DOHH2 (cell line): ENCODE measurements at regions not wholly inside any gene's neighbourhood (a gene's known extent, or its start where the extent isn't known, plus 50 kb on each side); places are given as distances from the start of the nearest gene placed in this dataset.

Experiments used
- H3F3A ChIP-seq: fragments of 200-600 bp; sonication (generic), shearing (Covaris generic); 2 replicates; pipeline ENCODE4 v1.6.0; 2016; ENCODE audit warnings: antibody characterized with exemption, mild to moderate bottlenecking; ENCODE audit not compliant: control insufficient read depth, insufficient read depth
- H3K27ac ChIP-seq: fragments of 200-600 bp; sonication (generic); 2 replicates; pipeline ENCODE4 v1.5.1; 2014; ENCODE audit warnings: low read depth, mild to moderate bottlenecking, low read length, moderate library complexity
- H3K27me3 ChIP-seq: fragments of 200-600 bp; sonication (generic); 2 replicates; pipeline ENCODE4 v1.6.1; 2014; ENCODE audit warnings: mild to moderate bottlenecking, low read length, mixed read lengths; ENCODE audit not compliant: control insufficient read depth
- H3K36me3 ChIP-seq: fragments of 200-600 bp; sonication (generic); 2 replicates; pipeline ENCODE4 v1.6.1; 2014; ENCODE audit warnings: mild to moderate bottlenecking, low read length, moderate library complexity, mixed read lengths; ENCODE audit not compliant: control insufficient read depth
- H3K4me1 ChIP-seq: fragments of 200-600 bp; sonication (generic); 2 replicates; pipeline ENCODE4 v1.6.1; 2014; ENCODE audit warnings: mild to moderate bottlenecking, low read length, mixed read lengths; ENCODE audit not compliant: control insufficient read depth
- H3K4me2 ChIP-seq: fragments of 200-600 bp; sonication (generic); 2 replicates; pipeline ENCODE4 v1.6.0; 2014; ENCODE audit warnings: mild to moderate bottlenecking, low read length, moderate library complexity
- H3K4me3 ChIP-seq: fragments of 200-600 bp; sonication (generic); 2 replicates; pipeline ENCODE4 v1.5.1; 2014; ENCODE audit warnings: mild to moderate bottlenecking, low read length, mixed read lengths
- H3K79me2 ChIP-seq: fragments of 200-600 bp; sonication (generic); 2 replicates; pipeline ENCODE4 v1.6.1; 2014; ENCODE audit warnings: mild to moderate bottlenecking, low read length, mixed read lengths; ENCODE audit not compliant: control insufficient read depth
- H3K9me2 ChIP-seq: fragments of 200-600 bp; sonication (generic); replicated peaks from 2 replicates; pipeline ENCODE4 v1.6.1; 2014; ENCODE audit warnings: mild to moderate bottlenecking, low read length, mixed read lengths; ENCODE audit not compliant: control insufficient read depth
- H3K9me3 ChIP-seq: fragments of 200-600 bp; sonication (generic); 2 replicates; pipeline ENCODE4 v1.6.1; 2014; ENCODE audit warnings: antibody characterized with exemption, low read length, mixed read lengths; ENCODE audit not compliant: control insufficient read depth, insufficient read depth
- H4K20me1 ChIP-seq: fragments of 200-600 bp; sonication (generic); 2 replicates; pipeline ENCODE4 v1.6.0; 2014; ENCODE audit warnings: low read depth, mild to moderate bottlenecking, antibody characterized with exemption, low read length, moderate library complexity; ENCODE audit not compliant: control insufficient read depth, insufficient read depth
- EZH2phosphoT487 ChIP-seq: fragments of 200-600 bp; sonication (generic); IDR thresholded peaks from 2 replicates; pipeline ENCODE4 v1.6.1; 2017; ENCODE audit warnings: borderline replicate concordance, mild to moderate bottlenecking, antibody characterized with exemption, low read length, moderate library complexity, mixed read lengths
- TF ChIP-seq, protein P1 (sequence below): fragments of 200-600 bp; sonication (generic); IDR thresholded peaks from one replicate; pipeline ENCODE4 v1.5.1; 2014; ENCODE audit warnings: antibody characterized with exemption, mild to moderate bottlenecking, low read depth, low read length; ENCODE audit not compliant: poor library complexity, severe bottlenecking

- TF ChIP-seq, protein P1, sequence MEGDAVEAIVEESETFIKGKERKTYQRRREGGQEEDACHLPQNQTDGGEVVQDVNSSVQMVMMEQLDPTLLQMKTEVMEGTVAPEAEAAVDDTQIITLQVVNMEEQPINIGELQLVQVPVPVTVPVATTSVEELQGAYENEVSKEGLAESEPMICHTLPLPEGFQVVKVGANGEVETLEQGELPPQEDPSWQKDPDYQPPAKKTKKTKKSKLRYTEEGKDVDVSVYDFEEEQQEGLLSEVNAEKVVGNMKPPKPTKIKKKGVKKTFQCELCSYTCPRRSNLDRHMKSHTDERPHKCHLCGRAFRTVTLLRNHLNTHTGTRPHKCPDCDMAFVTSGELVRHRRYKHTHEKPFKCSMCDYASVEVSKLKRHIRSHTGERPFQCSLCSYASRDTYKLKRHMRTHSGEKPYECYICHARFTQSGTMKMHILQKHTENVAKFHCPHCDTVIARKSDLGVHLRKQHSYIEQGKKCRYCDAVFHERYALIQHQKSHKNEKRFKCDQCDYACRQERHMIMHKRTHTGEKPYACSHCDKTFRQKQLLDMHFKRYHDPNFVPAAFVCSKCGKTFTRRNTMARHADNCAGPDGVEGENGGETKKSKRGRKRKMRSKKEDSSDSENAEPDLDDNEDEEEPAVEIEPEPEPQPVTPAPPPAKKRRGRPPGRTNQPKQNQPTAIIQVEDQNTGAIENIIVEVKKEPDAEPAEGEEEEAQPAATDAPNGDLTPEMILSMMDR = no peak
- no peak for TF ChIP-seq EZH2phosphoT487
- Histone ChIP-seq H3K4me3 (no peak overlapping the region), H3K9me3 (no peaks in the 10 kb centered on the region), H4K20me1 (no peaks in the 10 kb centered on the region), H3K27me3 (no peaks in the 10 kb centered on the region), H3K4me1 (no peaks in the 10 kb centered on the region), H3K79me2 (no peaks in the 10 kb centered on the region), H3K36me3 (no peaks in the 10 kb centered on the region), H3K9me2 (no peaks in the 10 kb centered on the region), H3K27ac (no peak overlapping the region), H3F3A (no peaks in the 10 kb centered on the region), H3K4me2 (no peak overlapping the region)
Measured at GRCh38 chr7:124330731-124331407, 298.0 kb upstream of the TMEM229A start.

- no peaks in the 10 kb centered on the region for H3K9me3 ChIP-seq
- TF ChIP-seq EZH2phosphoT487 = no peak
- TF ChIP-seq, protein P1 = no peak
- H3K4me2 ChIP-seq = no peak overlapping the region
- H3K4me1 ChIP-seq = no peaks in the 10 kb centered on the region
- H3F3A ChIP-seq = no peaks in the 10 kb centered on the region
- H3K4me3 ChIP-seq = no peak overlapping the region
- H3K27me3 ChIP-seq = no peaks in the 10 kb centered on the region
- no peaks in the 10 kb centered on the region for H3K79me2 ChIP-seq
- no peaks in the 10 kb centered on the region for H3K36me3 ChIP-seq
- no peak overlapping the region for H3K27ac ChIP-seq
- no peaks in the 10 kb centered on the region for H4K20me1 ChIP-seq
- no peaks in the 10 kb centered on the region for H3K9me2 ChIP-seq
Measured at GRCh38 chr7:124328774-124329173, 295.9 kb upstream of the TMEM229A start.

DNA sequence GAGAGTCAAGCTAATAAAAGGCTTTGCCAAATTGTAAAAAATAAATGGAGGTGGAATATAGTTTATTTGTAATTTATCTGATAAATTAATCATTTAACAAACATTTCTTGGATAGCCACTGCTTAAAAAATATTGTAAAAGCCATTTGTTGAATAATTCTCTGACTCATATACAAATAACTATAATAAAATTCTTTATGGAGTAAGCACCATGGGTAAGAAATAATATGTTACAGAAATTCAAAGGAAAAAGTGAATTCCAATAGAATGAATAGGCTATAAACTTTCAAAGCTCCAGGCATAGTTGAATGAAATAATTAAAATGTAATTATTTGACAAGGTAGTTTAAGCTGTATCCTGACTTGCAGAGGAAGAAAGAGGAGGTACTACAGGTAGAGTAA is 291.4 kb upstream of the TMEM229A start:
- H4K20me1 ChIP-seq = no peaks in the 10 kb centered on the region
- no peaks in the 10 kb centered on the region for H3K27me3 ChIP-seq
- no peak overlapping the region for H3K4me3 ChIP-seq
- no peaks in the 10 kb centered on the region for H3F3A ChIP-seq
- no peak overlapping the region for H3K27ac ChIP-seq
- no peaks in the 10 kb centered on the region for H3K36me3 ChIP-seq
- no peaks in the 10 kb centered on the region for H3K4me1 ChIP-seq
- no peaks in the 10 kb centered on the region for H3K79me2 ChIP-seq
- no peaks in the 10 kb centered on the region for H3K9me3 ChIP-seq
- no peak overlapping the region for H3K4me2 ChIP-seq
- H3K9me2 ChIP-seq = no peaks in the 10 kb centered on the region
- TF ChIP-seq EZH2phosphoT487 = no peak

DNA sequence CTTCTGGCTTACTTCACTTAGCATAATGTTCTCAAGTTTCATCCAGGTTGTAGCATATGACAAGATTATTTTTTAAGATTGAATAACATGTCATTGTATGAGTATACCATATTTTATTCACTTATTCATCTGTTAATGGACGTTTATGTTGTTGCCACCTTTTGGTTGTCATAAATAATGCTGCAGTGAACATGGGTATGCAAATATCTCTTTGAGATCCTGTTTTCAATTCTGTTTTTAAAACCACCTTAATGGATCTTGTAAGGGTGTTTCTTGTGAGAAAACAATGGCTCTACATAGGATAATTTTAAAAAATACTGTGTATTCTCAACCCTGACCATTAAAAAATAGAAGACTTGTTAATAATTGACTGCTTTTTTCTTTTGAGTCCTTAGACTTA is 290.7 kb upstream of the TMEM229A start:
- Histone ChIP-seq H3K4me2 (no peak overlapping the region), H3F3A (no peaks in the 10 kb centered on the region), H3K9me2 (no peaks in the 10 kb centered on the region), H3K9me3 (no peaks in the 10 kb centered on the region), H3K4me3 (no peak overlapping the region), H3K4me1 (no peaks in the 10 kb centered on the region), H3K36me3 (no peaks in the 10 kb centered on the region), H3K27ac (no peak overlapping the region), H3K27me3 (no peaks in the 10 kb centered on the region), H4K20me1 (no peaks in the 10 kb centered on the region), H3K79me2 (no peaks in the 10 kb centered on the region)
- TF ChIP-seq, protein P1 = no peak
- no peak for TF ChIP-seq EZH2phosphoT487
